ENCODE measurements at regions not wholly inside any gene's neighbourhood (a gene's known extent, or its start where the extent isn't known, plus 50 kb on each side); places are given as distances from the start of the nearest gene placed in this dataset.
A peak's percentile ranks its signal among the peaks of the same experiment; 100 is the strongest.
"Not testable (repeated sequence)": the region's sequence is repeated elsewhere in the genome, so short reads cannot be mapped to it uniquely, and the experiment has no call there.

DNA sequence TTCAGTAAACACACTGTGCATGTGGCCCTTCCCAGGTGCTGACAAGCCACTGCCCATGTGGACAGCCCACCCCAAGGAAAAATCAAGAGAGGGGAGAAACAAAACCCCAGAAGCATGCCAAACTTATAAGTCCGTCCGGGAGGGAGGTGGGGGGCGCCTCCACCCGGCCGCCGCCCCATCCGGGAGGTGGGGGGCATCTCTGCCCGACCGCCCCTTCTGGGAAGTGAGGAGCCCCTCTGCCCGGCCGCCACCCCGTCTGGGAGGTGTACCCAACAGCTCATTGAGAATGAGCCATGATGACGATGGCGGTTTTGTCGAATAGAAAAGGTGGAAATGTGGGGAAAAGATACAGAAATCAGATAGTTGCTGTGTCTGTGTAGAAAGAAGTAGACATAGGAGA, 53.8 kb upstream of the C2CD4B start:
- no peak for DNase-seq

DNA sequence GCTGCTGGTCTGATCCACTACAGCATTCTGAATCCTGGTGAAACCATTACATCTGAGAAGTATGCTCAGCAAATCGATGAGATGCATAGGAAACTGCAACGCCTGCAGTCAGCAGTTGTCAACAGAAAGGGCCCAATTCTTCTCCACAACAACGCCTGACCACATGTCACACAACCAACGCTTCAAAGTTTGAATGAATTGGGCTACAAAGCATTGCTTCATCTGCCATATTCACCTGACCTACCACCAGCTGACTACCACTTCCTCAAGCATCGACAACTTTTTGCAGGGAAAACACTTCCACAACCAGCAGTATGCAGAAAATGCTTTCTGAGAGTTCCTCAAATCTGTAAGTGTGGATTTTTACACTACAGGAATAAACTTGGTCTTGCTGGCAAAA, 54.7 kb upstream of the C2CD4B start:
- DNase-seq: no peak

DNA sequence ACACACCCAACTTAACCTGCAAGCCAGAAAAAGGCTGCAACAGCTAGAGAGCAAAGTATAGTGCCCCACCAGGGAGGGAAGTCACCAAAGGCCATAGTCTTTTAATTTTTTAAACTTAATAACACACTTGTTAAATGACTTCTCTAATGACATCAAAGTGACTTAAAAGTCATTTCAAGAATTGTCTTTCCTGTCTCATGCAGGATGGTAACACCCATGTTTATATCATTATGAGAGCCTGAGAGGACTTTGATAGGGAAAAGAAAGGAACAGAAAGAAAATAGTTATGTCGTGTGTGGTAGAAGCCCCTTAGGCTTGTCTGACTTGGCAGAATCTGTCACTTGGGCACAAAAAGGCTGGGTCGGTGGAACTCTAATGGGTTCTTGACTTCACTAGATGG, 57.9 kb upstream of the C2CD4B start:
- no peak for DNase-seq

DNA sequence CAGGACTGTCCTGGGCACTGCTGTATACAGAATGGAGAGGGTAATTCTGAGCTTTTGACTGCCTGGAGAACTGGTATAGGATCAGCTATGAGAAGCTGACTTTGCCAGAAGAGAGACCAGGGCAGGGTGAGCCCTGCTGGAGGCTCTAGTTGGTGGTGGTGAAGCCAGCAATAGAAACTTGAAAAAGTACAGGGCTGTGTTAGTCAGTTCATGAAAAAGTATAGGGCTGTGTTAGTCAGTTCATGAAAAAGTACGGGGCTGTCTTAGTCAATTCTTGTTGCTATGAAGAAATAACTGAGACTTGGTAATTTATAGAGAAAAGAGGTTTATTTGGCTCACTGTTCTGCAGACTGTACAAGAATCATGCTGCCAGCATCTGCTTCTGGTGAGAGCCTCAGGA, 63.5 kb upstream of the C2CD4B start:
- no peak for DNase-seq

DNA sequence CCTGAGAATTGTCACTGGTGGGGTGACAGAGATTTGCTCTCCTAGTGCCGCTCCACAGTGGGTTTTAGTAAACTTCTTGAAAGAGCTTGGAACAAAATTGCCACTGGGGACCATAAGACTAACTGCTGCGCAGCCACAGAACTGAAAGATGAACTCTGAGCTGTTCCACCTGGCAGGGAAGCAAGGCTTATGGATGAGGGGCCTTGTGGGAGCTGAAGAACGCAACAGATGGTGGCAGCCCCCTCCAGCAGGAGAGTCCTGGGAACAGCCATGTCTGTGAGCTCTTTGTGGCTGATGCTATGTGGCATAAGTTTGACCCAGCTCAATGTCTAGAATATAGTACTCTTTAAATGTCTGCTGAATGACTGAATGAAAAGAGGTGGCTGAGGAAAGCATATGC, 66.8 kb upstream of the C2CD4B start:
- DNase-seq: no peak

DNA sequence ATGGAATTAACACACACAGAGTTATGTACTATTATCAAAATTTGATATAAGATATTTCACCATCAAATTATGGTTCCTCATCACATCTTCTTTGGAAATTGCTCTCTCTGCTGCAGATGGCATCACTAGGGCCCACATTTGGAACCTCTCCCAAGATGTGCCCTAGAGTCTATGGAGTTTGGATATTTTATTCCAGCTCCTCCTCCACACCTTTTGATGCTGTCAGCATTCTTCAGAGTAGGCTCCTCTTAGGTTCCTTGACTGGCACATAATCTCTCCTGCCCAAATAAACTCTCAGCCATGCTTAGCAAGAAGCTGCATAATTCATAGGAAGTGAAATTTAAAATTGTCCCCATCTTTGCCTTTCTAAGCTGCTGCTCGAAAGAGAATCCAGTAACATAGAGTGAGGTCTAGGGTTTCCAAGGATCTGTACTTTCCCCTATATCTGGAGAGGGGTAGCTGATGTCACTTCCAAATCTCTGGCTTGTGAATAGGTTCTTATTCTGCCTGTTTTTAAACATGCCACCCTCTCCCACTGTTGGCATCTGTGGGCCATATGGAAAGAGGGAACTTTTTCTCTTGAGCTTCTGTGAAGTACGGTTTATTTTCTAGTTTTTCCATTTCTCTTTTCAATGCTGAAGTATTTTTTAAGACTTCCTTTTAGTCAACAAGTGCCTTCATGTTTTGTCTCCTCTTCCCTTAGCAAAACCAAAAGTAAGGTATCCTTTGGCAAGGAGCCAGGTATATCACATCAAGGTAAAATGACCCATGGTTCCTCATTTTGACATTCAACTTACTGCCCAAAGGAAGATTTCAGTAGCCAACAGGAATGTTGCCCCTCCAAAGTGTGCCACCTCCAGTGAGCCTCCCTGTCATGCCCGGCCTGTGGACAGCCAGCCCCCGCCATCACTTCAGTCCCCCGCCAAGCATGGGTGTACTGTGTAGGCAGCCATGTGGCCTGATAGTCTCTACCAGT, 75.3 kb upstream of the C2CD4B start:
- DNase-seq: no peak

DNA sequence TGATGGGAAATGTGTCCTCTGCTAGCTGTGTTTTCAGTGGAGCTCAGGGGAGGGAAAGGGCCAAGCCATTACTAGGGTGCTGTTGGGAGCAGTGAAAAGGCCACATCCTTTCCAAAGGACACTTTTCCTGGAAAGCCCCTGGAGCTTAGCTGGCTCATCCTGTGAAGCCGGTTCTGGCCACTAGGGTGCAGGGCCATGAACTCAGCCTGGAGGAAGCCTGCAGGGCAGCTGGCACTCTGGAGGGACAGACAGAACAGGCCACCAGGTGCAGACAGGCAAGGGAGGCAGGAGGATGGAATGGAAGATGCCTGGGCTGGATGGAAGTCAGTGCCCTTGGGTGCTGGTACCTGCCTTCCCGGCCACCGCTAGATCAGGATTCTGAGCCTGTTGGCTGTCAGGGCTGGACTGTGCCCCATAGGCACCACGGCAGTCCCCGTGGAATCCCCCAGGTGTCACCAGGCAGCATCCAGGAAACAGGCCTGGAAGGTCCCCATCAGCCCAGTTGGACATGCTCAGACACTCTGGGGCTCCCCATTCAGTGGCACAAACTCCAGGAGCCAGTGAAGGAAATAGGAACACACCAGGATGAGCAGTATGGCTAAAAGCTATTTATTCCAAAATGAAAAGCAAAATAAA, 76.2 kb upstream of the C2CD4B start:
- no peak for DNase-seq

DNA sequence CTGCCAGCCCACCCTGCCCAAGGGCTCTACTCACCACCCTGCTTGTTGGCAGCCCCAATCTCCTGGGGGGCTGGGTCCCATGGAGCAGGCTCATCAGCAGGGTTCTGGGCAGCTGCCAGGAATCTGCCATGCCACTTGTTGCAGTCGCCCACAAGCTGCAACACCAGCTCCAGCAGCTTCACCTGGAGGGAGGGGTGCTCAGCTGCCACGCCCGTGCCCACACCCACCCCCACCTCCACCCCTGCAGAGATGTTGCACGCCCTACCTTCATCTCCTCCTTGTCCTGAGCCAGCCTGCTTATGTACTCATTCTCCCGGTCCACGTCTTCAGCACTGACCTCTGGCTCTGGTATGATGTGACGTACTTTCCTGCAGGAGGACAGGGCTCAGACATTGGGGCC, 77.9 kb upstream of the C2CD4B start:
- no peak for DNase-seq

DNA sequence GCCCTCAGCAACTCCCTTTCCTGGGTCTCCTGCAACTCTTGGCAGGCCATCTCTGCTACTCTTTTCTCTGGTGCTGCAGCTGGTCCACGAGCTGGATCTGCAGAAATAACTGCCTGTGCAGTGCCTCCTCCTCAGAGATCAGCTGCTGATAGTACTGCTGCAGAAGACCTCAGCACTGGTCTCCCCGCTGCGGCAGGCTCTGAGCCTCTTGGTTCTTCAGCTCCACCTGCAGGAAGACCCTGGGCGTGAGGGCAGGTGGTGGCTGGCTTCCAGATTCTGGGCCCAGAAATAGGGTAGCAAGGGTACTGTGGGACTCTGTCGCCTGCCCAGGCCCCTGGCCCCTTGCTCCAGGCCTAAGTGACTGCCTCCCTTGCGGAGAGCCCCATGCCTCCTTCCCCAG, 79.7 kb upstream of the C2CD4B start:
- DNase-seq: no peak

DNA sequence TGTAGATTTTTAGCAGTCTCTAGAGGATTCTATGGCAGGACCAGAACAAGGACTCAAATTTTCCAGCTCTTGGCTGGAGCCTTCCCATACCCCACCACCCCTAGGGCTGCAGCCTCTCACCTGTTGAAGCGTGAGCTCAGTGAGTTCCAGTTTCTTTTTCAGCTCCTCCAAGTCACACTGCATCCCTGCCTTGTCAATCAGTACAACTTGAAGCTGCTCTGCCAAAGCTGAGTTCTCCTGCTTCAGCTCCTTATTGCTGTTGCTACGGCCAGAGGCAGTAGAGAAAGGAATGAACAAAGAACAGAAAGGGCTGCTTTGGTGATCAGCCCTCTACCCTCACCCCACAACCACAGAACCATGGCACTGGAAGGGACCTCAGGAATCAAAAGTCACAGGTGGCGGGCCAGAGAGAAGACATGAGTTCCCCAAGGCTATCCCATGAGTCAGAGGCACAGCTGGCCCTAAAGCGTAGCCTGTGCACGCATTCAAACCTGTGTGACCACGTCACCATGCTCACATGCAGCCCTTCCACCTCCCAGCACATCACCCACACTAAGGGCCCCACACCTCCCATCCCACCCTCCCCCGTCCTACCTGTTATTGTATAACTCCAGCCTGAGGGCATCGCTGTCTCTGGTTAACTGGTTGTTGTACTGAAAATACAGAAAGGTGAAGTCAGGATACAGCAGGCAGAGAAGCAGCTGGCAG, 83.3 kb upstream of the C2CD4B start:
- no peak for DNase-seq

DNA sequence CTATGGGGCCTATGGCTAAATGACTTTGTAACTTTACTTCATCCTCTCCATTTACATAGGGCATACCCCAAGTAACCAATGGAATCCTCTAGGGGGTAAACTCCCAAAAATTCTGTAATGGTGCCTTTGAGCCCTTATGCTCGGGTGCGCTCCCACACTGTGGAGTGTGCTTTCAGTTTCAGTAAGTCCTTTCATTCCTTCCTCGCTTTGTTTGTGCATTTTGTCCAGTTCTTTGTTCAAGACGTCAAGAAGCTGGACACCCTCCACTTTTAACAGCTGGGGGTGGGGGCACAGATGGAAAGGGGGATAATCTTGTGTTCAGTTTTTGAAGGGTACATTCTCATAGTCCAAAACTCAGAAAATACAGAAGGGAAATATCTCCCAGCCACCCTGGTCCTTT, 84.4 kb upstream of the C2CD4B start:
- no peak for DNase-seq

DNA sequence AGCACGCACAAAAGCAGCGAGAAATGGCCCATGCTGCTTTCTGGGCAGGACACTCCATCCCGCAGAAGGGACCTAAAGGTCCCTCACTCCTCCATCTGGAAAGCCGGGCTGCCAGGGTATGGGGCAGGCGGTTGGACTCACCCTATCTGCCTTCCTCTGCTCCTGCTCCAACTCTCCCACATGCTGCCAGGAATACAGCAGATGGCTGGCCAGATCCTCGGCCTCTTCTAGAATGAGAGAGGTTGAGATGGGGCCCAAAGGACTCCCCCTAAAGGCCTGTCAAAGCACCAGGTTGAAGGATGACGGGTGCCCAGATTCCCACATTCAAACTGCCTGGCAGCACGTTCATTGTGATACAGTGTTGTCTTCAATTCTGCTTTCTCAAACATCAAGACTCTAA, 85.1 kb upstream of the C2CD4B start:
- DNase-seq: no peak

DNA sequence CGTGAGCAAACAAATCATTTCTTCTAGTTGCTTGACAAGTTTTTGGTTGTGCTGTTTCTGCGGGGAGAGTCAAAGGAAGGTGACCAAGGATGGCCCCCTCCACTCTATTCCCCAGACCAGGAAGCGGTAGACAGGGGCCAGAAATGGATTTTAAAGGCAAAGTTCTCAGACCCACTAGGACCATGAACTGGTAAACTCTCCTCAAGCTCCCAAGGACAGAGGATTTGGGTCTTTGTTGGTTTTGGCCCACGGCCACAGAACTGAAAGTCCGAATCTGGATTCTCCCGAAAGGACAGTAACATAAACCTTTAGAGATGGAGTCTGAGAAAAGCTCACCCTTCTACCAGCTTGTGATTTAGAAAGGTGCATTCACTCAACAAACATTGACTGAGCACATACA, 85.9 kb upstream of the C2CD4B start:
- no peak for DNase-seq

DNA sequence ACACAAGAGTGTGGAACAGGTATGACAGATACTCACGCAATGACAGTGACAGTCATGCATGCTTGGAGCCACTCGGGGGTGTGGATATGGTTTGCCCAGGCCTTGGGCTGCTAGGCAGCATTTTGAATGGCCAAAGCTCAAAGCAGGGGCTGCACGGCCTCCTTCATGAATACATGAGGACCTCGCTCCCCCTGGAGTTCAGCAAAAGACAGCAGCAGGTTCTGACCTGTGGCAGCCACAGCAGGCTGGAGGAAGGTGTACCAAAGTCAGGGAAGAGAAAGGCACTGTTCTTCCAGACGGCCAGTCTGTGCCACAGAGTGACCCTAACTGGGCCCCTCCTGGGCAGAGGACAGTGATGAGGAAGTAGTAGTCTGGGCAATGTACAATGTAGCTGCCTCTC, 88.2 kb upstream of the C2CD4B start:
- no peak for DNase-seq

DNA sequence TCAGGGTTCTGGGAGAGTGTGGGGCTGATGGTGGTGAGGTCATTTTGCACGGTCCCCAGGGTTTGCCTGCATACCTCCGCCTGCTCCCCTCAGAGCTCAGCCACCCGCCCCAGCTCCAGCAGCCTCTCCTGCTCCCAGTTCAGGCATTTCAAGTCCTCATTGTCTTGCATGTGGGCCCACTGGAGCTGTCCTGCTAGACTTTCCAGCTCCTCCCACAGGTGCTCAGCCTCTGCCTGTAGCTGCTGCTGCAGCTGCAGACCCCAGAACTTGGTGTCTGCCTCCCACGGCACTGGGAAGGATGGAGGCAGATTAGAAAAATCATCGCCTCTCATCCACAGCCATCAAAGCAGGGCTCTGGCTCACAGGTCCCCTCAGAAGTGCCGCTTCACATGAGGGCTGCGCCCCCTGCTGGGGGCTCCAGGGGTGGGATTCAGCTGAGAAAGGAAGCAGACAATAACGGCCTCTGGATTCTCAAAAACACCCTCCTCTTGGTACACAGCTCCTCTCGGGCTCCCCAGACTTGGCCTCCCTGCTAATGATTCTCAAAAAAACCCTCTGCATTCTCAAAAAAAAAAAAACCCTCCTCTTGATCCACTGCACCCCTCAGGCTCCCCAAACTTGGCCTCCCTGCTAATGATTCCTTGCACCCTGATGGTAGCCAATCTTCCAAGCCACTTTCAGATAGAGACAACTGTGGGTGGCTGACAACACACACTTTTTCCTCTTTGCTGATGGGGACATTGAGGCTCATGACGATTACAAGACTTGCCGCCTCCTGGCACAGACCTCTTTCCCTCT, 89.3 kb upstream of the C2CD4B start:
- DNase-seq: peak; percentile 61

DNA sequence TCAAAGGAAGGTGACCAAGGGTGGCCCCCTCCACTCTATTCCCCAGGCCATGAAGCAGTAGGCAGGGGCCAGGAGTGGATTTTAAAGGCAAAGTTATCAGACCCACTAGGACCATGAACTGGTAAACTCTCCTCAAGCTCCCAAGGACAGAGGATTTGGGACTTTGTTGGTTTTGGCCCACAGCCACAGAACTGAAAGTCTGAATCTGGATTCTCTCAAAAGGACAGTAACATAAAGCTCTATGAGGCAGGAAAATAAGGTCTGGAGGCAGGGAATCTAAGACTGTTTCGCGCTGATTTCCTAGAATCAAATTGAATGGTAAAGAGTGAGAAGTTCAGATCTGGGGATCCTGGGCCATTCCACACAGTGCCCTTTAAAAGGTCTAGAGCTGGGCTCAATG, 91.3 kb upstream of the C2CD4B start:
- DNase-seq: not testable (repeated sequence)

DNA sequence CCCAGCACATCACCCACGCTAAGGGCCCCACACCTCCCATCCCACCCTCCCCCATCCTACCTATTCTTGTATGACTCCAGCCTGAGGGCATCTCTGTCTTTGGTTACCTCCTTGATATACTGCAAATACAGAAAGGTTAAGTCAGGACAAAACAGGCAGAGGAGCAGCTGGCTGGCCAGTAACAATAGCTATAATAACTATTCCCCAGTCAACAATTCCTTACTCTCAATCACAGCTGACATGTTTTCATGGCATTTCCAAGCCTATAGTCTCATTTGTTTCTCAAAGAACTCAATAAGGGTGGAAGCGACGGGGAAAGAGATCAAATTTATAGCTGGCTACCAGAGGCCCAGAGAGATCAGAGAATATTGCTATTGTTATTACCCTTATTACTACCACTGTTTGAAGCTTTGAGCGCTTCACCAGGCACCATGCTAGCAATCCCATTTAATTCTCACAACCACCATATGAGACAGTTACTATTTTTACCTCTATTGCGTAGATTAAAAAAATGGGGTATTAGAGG, 93.0 kb upstream of the C2CD4B start:
- DNase-seq: no peak

DNA sequence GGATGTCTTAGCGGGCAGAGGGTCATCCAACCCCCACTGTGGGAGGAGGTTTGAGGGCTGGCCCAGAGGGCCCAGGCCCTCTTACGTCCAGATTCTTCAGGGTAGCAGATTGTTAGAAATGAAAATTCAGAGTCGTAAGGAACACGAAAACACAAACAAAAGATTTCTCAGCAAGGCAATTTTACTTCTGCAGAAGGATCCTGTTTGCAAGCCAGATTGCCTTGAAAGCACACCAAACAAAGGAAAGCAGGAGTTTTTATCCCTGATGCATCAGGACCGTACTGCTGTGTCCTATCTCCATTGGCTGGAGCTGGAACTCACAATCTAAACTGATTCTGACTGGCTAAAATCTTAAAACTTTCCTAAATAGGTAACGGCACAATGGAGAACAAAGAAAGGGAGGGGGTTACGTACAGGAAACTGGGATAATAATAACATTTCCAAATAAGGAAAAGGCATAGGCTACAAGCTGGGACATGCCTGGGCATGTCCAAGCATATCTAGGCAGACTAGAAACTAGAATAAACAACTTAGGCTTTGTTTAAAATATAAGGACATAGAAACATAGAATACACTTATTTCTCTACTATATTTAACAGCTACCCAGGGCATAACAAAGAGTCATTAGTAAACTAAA, 97.3 kb upstream of the C2CD4B start:
- no peak for DNase-seq

DNA sequence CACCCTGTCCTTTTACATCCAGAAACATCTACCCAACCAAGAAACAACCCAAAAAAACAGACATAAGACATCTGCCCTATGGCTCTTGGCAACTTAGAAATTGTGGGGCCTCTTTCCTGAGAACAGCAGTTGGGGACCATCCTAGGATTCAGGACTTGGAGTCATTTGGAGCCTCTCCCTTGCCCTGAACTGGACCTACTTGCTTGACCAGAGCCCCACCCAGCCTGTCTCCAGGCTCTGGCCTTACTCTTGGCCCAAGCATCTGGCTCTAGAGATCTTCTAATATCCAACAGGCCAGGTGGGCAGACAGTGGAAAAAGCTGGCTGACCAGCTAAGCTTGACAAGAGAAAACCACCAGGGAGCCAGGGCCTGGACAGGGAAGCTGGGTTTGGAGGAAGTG, 99.1 kb upstream of the C2CD4B start:
- DNase-seq: no peak

DNA sequence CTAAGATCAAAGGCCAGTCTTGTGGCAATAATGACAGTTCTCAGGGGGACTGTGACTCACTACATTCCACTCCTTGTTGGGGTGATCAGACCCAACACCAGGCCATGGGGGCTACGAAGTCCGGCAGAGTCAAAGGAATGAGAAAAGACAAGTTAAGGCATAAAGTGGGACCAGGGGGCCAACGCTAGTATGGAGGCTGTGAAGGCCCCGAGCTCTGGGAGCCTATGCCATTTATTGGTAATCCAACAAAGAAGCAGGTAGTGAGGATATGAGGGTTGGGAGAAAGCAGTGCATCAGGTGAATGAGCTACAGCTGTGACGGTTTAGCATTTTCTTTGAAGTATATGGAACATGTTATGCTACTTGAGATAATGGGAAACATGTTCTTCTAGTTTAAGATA, 104.4 kb upstream of the C2CD4B start:
- no peak for DNase-seq

DNA sequence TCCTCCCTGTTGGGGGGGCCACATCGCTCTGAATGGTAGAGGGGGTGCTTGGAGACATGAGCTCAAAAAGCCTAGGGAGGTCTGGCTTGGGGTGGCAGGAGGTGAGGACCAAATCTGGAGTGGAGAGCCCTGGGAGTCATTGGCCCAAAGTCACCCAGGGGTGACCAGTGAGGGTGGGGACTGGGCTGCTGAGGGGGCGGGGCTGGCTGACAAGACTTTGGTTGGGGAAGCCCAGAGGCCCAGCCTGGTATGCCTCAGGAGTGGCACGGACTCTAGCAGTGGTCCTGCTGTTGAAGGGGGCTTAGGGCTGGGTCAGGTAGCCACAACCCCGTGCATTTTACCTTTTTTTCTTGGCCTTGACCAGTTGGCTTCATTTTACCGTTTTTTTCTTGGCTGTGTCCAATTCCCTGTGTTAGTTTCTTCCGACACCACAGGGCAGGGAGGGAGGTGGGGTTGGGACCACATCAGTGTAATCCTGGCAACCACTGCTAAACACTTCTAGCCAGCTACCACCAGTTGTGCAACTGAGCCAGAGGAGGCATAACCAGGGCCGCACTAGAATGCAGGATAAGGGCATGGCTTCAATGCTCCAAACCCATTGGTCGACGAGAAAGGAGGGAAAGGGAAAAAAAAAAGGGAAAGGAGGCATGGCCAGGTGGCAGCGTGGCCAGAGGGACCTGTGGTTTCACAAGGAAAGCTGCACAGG, 105.3 kb upstream of the C2CD4B start:
- DNase-seq: no peak

DNA sequence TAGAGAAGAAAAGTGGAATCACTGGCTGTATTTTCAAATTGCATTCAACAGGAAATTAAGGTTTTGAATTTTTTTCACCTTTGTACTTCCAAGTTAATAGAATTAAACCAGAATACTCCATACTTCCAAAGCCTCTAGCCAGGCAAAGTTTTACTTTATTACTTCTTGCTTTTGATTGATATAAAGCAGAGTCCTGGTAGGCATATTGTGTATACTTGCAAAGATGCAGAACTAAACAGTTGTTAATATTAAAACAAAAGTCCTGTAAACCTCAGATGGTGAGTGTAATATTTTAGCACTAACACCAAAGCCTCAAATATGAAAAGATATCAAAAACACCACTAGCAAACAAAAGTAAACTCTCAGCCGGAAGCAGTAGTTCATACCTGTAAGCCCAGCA, 107.2 kb upstream of the C2CD4B start:
- no peak for DNase-seq
